Retina (tissue), 1 donor: ENCODE measurements at regions not wholly inside any gene's neighbourhood (a gene's known extent, or its start where the extent isn't known, plus 50 kb on each side); places are given as distances from the start of the nearest gene placed in this dataset.
"Not testable (repeated sequence)": the region's sequence is repeated elsewhere in the genome, so short reads cannot be mapped to it uniquely, and the experiment has no call there.

Experiments
- DNase-seq: peaks from one replicate; pipeline ENCODE4 v3.0.0-alpha.2; 2016

DNA sequence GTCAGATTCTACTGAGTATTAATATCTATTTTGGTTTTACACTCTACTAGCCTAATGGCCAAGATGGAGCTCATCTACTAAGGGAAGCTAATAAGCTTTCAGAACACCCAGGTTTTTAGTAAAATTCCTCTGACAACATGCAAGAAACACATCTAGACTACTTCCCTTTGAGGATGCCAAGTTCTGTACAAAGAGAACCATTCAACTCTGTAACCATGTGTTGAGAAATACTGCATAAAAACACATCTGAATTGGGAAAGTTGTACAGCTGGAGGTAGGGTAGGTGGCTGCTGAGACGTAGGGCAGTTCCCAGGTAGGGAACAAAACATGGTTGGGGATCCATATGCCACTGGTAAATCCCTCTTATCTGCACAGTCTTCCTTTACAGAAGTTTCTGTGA, 66.2 kb downstream of the SC5D start:
- DNase-seq, result no peak

DNA sequence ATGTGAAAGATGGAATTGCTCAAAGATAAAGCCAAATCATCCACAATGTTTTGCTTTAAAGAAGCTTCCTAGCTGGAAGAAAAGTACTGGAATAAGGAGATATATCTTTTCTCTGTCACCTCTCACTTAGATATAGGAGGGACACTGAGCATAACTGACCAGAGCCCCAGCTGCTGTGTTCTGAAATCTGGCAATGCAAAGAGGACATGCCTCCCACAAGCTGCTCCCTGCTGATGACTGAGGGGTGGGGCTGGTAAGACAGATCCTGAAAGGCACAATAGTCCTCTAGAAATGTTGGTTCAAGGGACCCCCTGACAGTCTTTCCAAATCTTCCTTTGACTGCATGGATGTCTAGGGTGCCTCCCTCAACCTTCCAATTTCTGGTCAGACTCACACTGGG, 67.0 kb downstream of the SC5D start:
- DNase-seq, result no peak

DNA sequence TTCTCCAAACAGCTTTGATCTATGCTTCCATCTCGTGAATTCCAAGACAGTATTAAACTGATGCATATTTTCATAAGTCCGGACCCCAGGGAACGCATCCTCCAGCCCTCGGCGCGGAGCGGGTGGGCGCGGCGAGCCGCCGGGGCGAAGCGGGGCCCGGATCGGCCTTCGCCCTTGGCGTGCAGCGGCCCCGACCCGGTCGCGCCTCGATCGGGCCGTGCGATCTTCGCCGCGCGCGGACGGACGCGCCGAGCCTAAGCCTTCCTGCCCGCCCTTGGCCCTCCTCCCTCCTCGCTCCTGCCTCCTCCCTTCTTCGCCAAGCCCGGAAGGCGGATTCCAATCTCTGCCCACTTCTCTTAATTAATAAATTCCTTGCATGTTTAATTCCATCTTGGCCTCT, 70.4 kb downstream of the SC5D start:
- DNase-seq, result not testable (repeated sequence)

DNA sequence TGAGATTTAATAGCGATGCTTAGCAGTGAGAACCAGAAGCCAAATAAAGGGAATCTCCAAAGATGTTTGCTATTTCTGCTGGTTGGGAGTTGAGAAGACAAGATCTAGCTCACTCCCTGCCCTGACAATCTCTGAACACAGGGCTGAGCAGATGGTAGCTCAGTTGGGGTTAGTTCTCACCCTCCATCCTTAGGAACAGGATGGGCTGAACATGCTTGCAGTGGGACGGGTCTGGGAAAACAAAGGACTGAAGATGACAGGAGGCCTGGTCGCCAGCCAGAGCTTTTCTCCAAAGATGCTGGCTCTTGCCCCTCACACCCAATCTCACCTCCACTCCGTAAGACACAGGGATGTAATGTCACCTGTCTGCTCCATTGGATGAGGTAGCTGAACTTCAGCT, 72.7 kb downstream of the SC5D start:
- DNase-seq, result no peak

DNA sequence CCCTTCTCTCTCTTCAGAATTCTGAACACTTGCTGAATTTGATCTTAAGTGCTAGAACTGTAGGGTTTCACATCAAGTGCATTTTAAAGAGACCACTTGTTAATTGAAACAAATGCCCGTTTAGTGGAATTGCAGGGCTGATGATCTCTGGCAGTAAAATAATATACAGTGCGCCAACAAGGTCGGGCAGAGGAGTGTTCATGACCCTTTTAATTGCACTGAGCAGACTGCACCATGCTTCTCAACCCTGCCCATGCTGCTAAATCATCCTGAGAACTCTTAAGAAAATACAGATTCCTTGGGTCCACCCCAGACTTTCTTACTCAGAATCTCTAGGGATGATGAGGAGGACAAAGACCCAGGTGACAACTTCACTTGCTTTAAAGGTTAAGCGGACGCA, 73.5 kb downstream of the SC5D start:
- DNase-seq, result no peak

DNA sequence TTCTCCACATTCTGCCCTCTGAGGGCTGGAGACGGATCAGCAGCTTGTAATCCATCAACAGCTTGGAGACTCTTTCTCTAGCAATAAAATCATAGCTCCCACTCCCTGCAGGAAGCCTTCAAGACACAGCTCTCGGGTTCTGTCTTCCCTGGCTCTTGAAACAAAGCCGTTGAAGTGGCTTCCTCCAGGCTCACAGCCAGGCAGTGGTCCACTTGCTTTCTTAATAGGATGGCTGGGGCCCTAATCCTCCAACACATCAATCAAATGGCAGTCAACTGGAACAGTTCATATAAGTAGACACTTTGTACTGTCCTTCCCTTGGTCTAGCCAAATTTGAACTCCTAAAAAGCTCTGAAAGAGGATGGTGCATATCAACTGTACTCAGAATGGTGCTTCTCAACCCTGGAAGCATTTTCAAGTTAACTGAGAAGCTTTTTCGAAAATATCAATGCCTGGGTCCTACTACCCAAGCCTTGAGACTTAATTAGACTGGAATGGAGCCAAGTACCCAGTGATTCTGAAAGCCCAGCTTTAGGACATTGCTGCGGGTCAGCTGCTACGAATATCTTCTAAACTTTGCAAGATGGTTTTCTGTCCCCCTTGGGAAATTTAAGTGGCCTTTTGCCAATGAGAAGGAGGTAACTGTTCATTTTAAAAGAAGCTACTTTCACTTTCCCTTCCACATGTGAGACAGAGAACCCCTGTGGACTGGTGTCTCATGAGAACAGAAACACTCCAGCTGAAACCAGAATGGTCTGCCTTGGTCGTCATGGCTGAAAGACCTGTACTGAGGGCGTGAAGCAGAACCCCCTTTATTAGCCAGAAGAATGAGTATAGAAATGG, 74.7 kb downstream of the SC5D start:
- DNase-seq, result peak; percentile 37

DNA sequence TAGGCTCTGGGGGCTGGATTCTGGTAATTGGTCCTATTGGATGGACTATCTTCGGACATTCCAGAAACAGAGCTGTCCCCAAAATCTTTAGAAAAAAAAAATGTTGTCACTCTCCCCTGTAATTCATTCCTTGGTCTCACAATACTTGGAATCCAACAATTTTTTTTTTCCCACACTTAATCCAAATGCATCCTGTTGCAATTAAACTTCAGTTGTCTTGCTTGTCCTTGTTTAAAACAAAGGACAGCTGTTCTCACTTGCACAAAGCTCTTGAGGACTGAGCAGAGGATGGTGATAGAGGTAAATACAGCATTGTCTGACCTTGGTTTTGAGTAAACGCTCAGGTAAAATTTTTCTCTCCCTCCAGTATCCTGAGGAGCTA, 75.3 kb downstream of the SC5D start:
- no peak for DNase-seq

DNA sequence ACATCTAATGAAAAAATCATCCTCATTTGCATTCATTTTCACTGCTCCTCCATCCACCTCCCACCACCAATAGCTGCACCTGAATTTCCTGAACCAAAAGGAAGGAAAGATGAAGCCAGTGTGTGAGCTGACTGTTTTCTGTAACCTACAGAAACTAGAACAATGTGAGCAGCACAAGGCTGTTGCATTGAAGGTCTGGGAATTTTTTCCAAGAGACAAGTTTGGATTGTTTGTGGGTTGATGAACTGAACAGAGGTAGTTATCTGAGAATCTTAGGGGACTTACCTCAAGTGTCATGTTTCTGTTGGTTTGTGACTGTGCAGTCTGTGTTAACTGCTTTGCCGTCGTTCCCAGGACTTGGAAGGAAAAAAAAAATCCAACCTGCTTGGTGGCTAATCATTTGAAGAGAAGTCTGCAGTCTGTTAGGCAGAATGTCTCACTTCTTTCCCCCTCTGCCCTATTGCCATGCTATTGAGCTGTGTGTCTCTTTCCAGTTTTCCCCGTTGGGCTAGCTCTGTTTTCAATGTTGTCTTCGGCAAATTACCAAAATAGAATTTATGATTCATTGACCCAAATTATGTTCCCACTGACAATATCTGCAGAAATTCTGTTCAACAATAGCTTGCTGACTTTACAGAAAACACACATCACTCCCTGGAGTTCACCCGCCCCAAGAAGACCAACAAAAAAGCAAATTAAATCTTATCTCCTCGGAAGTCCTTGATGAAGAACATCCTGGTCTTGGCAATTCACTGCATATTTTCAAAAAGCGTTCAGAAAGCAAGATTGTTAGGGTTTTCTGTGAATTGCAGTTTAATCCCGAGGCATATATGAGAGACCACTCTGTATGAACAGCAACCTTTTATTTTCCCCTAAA, 76.0 kb downstream of the SC5D start:
- no peak for DNase-seq

DNA sequence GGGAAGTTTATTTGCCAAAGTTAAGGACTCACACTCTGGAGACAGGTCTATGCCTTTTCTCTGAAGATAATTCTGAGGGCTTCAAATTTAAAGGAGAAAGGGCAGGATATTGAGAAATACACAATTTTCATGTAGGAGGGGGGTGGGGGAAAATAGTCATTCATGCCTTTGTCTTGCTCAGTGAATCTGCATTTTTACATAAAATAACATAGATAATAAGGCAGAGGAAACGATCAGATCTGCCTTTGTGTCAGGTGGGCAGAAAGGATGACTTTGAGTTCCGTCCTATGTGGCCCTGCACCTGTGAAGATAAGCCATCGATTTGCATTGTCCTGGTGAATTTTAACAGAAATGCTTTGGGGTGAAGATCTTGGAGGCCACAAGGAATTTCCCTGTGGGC, 76.8 kb downstream of the SC5D start:
- no peak for DNase-seq

DNA sequence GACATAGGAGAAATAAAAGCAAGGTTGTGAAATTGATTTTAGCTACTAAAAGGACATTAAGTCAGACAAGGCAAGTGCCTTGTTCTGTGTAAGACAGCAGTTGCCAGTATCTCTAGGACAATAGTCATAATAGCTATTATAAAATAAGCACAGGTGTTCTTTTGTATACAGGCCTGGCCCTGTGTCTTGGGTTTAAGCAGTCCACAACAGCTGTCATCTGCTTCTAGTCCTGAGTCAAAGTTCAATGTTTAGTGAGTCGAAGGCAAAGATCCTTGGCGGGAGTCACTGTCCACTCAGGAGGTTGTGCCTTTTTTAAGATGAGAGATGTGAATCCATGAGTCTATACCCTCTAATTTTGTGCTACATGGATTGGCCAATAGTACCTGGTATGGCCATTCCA, 79.5 kb downstream of the SC5D start:
- DNase-seq, result no peak

DNA sequence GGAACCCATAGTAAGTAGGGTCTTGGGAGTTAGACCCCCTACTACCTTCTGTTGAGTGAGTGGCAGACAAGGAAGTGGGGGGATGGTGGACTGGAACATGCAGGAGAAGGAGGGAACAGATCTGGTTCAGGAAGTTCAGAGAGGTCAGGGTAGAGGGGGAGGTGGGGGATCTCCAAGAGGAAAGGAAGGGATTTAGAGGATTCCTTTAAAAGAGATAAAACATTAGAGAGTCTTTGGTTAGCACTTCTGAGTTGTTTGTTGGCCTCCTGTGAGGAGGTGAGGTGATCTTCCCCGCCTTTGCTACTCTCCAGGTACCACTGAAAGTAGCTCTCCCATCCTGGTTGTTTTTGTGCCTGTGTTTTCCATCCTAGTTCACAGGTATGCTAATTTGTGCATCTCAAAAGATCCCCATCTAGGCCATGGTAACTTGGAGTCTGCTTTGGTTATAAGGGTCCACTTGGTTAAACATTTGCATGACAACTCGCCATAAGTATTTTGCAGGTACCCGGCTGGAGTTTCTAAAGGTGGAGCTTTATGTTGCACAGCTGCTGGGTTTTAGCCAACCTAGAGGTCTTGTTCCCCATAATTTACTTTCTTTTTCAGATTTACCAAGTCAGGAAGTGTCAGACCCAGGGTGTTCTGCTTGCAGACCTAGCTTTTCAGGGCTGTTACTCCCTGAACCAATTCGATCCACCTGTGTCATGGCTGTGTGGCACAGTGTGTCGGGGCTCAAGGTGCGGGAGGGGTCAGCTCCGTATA, 79.3 kb upstream of the SORL1 start:
- no peak for DNase-seq

DNA sequence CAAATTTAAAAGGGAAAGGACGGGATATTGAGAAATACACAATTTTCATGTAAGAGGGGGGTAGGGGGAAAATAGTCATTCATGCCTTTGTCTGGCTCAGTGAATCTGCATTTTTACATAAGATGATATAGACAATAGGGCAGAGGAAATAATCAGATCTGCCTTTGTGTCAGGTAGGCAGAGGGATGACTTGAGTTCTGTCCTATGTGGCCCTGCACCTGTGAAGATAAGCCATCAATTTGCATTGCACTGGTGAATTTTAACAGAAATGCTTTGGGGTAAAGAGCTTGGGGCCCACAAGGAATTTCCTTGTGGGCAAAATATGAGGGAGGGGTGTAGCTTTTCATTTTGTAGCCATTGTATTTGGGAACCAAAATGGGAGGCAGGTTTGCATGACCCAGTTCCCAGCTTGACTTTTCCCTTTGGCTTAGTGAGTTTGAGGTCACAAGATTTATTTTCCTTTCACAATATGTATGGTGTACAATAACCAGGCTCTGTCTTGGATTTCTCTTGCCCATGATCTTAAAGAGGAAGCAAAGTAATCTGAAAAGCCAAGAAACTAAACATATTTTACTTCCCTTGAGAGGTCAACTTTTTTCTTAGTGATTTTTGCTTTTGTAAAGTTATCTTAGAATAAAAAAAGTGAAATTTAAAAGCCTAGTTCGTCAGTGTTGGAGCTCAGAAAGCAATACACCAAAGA, 77.7 kb upstream of the SORL1 start:
- DNase-seq, result no peak

DNA sequence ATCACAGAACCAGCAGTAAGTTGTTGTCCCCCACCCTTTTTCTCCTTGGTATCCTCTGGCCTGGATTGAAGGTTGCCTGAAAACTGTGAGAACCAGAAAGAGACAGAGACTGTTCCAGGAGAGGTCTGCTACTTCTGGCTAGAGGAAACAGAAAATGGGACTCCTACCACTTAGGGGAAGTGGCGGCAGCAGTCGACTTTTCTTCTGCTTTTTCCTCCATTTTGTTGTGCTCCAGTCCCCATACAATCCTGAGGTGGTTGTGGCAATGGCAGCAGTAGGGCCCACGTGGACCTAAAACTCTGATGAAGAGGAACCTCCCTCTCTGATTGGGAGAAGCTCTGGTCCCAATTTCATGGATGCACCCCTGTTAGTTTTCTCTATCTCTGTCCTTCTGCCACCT, 76.0 kb upstream of the SORL1 start:
- DNase-seq, result no peak

DNA sequence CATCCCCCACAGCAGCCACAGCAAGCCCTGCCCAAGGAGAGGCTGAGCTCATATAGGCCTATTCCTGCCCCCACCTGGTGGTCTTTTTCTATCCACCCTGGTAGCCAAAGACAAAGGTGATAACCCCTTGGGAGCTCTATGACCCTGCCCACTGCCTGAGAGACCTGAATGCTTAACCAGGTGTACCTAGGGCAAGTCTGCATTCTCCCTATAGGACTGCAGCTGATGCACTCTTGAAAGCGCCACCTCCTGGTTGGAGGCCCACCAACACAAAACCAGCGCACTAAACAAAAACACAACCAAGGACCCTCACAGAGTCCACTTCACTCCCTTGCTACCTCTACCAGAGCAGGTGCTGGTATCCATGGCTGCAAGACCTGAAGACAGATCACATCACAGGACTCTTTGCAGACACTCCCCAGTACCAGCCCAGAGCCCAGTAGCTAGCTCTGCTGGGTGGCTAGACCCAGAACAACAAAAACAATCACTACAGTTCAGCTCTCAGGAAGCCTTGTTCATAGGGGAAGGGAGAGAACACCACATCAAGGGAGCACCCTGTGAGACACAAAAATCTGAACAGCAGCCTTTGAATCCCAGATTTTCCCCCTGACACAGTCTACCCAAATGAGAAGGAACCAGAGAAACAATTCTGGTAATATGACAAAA, 72.8 kb upstream of the SORL1 start:
- not testable (repeated sequence) for DNase-seq

DNA sequence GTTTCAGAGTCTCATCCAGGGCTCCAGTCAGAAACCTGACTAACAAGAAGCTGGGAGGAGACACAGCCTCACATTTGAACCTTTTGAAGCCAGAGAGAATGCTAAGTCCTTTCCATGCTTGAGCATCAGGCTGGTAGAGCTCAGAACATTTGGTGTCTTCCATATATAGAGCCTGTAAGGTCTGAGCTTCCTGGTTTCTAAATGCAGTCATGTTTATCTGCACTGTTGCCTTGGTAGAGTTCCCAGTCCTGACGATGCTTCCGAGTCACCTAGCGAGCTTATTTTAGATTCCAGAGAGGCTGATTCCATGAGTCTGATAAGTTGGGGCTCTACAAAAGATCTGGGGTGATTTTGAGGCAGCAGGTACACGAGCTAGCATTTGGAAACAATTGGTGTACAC, 68.4 kb upstream of the SORL1 start:
- no peak for DNase-seq

DNA sequence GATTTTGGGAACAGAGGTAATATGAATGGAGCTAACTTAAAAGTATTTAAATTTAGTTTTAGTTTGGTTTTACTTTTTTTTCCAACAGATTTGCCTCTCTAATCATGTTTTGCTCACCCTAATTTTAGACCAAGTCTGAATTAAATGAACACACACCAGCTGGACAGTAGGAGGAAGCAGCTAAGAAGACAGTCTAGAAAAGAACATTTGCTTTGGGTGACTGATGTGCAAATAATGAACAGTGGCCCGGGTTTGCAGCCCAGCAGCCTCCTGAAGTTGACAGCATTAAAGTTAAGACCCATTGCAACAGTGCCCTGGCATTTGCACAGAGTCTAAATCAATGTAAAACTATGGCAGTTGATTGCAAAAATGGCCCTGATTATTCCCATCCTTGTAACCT, 66.4 kb upstream of the SORL1 start:
- DNase-seq, result no peak
